Tibial nerve (tissue), 4 donors: ENCODE measurements at regions not wholly inside any gene's neighbourhood (a gene's known extent, or its start where the extent isn't known, plus 50 kb on each side); places are given as distances from the start of the nearest gene placed in this dataset. TPM values are rescaled to one million over a fixed set of nuclear protein-coding genes. Genes with fewer than 3 reads are reported as not detected.

Experiments used
- DNase-seq, 2 donors: peaks; one replicate each; pipeline ENCODE4 v3.0.0-alpha.2; 2019; ENCODE audit warnings: low spot score in 2 of 2
- H3K27ac ChIP-seq, 4 donors: fragments of 200-600 bp; sonication (generic) in 3 of 4; one replicate each; pipeline ENCODE4 v1.5.1; 2017 to 2019; ENCODE audit warnings: mild to moderate bottlenecking in 1 of 4
- H3K27me3 ChIP-seq, 2 donors: fragments of 200-600 bp; sonication (generic) in 1 of 2; one replicate each; pipeline versions ENCODE4 v1.5.1 to v1.6.0; 2017 to 2019
- H3K36me3 ChIP-seq, 3 donors: fragments of 200-600 bp; sonication (generic); one replicate each; pipeline ENCODE4 v1.5.1; 2018 to 2019
- H3K4me1 ChIP-seq, 4 donors: fragments of 200-600 bp; sonication (generic) in 3 of 4; one replicate each; pipeline ENCODE4 v1.5.1; 2017 to 2019
- H3K4me3 ChIP-seq, 4 donors: fragments of 200-600 bp; sonication (generic) in 3 of 4; one replicate each; pipeline ENCODE4 v1.5.1; 2017 to 2019; ENCODE audit warnings: mild to moderate bottlenecking in 1 of 4, moderate library complexity in 1 of 4
- H3K9me3 ChIP-seq, 4 donors: fragments of 200-600 bp; sonication (generic) in 3 of 4; one replicate each; pipeline ENCODE4 v1.5.1; 2017 to 2019
- CTCF ChIP-seq, 5 experiments: fragments of 200-600 bp in 3 of 5; fragments of 450-650 bp in 2 of 5; sonication (generic) in 3 of 5; IDR thresholded peaks; one replicate each; pipeline ENCODE4 v1.5.1; 2016 to 2019; ENCODE audit warnings: antibody characterized with exemption in 5 of 5, mild to moderate bottlenecking in 3 of 5, moderate library complexity in 2 of 5
- EP300 ChIP-seq, 2 donors: sonication (generic); formaldehyde crosslinking; IDR thresholded peaks; one replicate each; pipeline ENCODE4 v1.6.1; 2017; ENCODE audit warnings: antibody characterized with exemption in 2 of 2, mild to moderate bottlenecking in 1 of 2
- POLR2A ChIP-seq, 2 donors: fragments of 450-650 bp; IDR thresholded peaks; one replicate each; pipeline ENCODE4 v1.6.1; 2017; ENCODE audit warnings: antibody characterized with exemption in 2 of 2, mild to moderate bottlenecking in 2 of 2, moderate library complexity in 2 of 2
- WGBS, 2 donors: methylation state at CpG; one replicate each; pipeline ENCODE4 v1.1.5; 2018; 5-methylcytosine and 5-hydroxymethylcytosine counted together
- small RNA-seq: library from RNA; depleted of rRNA; stranded (forward); fragments of <200 nt; gene quantifications from one replicate; pipeline ENCODE3, GENCODE V24; 2016

- H3K27me3 ChIP-seq: no peaks in the 10 kb centered on the region
- TF ChIP-seq CTCF (IDR thresholded peaks at IDR 0.05) (no peak), POLR2A (IDR thresholded peaks at IDR 0.05) (no peak), EP300 (IDR thresholded peaks at IDR 0.05) (no peak)
- H3K36me3 ChIP-seq: no peaks in the 10 kb centered on the region
- DNase-seq: no peak
- no peak overlapping the region for H3K4me3 ChIP-seq
- H3K9me3 ChIP-seq: no peaks in the 10 kb centered on the region
- no peaks in the 10 kb centered on the region for H3K4me1 ChIP-seq
- H3K27ac ChIP-seq: no peak overlapping the region
- WGBS, 2 donors: 70 to 71% methylated on average over 12 of the region's 12 CpGs
These were observed 52.8 kb upstream of the PTER start for GRCh38 chr10:16384021-16384420.

DNA sequence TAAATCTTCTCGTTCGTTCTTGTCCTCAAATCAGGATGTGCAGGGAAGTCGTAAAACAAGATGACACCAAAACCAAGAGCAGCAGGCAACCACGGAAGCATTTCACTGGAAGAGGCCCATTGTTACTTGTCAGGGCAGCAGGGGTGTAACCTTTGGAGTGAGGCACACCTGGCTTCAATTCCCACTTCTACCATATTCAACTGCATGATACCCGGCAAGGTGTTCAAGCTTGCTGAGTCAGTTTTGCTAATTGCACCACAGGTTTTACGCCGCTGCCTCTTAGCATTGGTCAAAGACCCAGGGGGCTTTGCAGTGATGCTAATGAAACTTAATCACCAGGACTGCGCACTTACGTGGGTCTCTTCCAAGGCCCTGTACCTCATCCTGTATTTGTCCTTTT, 50.0 kb upstream of the PTER start:
- Histone ChIP-seq H3K9me3 (no peaks in the 10 kb centered on the region), H3K4me1 (no peaks in the 10 kb centered on the region), H3K36me3 (no peaks in the 10 kb centered on the region), H3K4me3 (no peak overlapping the region), H3K27ac (no peak overlapping the region), H3K27me3 (no peaks in the 10 kb centered on the region)
- no peak for DNase-seq
- TF ChIP-seq POLR2A (IDR thresholded peaks at IDR 0.05): no peak
- no peak for TF ChIP-seq EP300 (IDR thresholded peaks at IDR 0.05)
- no peak for TF ChIP-seq CTCF (IDR thresholded peaks at IDR 0.05)
- WGBS, 2 donors: 35 to 38% methylated on average over 9 of the region's 9 CpGs

Small RNA genes in the stretch of these regions (small RNA-seq; reads per million reads assigned to genes)
- gene RF00322: not detected
- not detected for gene RNU6-1075P
